ENCODE measurements at regions not wholly inside any gene's neighbourhood (a gene's known extent, or its start where the extent isn't known, plus 50 kb on each side); places are given as distances from the start of the nearest gene placed in this dataset.
"Not testable (repeated sequence)": the region's sequence is repeated elsewhere in the genome, so short reads cannot be mapped to it uniquely, and the experiment has no call there.

DNA sequence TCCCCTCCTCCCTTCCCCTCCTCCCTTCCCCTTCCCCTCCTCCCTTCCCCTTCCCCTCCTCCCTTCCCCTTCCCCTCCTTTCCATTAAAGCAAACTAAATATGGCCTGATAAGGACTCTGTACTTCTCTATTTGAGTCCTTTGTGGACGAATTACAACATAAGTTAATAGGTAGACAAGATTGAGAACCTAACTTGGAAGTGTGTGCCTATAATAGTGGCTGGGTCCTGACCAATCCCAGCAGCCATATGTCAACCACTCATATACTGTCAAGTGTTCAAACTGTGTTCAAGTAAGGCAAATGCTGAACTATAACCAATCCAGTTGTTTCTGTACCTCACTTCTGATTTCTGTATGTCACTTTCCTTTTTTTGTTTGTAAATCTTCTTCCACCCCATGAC lies 97.1 kb upstream of the RBMS1 start (continued):
- TF ChIP-seq OSR1 (CRISPR knock-in tag; IDR thresholded peaks at IDR 0.05) (no peak), BACH2 (CRISPR knock-in tag; IDR thresholded peaks at IDR 0.05; ENCODE audit: borderline replicate concordance) (no peak), SNAI2 (CRISPR knock-in tag; IDR thresholded peaks at IDR 0.05) (no peak), ZNF565 (CRISPR knock-in tag; conservative IDR thresholded peaks at IDR 0.05; ENCODE audit: low read depth) (no peak)
- TF ChIP-seq, protein P1, sequence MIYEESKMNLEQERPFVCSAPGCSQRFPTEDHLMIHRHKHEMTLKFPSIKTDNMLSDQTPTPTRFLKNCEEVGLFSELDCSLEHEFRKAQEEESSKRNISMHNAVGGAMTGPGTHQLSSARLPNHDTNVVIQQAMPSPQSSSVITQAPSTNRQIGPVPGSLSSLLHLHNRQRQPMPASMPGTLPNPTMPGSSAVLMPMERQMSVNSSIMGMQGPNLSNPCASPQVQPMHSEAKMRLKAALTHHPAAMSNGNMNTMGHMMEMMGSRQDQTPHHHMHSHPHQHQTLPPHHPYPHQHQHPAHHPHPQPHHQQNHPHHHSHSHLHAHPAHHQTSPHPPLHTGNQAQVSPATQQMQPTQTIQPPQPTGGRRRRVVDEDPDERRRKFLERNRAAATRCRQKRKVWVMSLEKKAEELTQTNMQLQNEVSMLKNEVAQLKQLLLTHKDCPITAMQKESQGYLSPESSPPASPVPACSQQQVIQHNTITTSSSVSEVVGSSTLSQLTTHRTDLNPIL (CRISPR knock-in tag; IDR thresholded peaks at IDR 0.05; ENCODE audit: low read depth), result no peak

DNA sequence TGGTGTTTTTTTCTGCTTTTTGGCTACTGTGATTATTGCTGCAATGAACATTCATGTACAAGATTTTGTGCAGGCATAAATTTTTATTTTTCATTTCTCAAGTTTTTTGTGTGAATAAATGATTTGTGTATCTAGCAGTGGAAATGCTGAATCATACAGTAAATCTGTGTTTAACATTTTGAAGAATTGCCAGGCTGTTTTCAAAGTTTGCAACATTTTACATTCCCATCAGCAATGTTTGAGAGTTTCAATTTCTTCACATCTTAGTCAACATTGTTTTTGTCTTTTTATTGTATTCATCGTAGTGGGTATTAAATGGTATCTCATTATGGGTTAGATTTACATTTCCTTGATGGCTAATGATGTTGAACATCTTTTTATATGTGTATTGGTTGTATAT lies 98.8 kb upstream of the RBMS1 start:
- TF ChIP-seq, protein P2, sequence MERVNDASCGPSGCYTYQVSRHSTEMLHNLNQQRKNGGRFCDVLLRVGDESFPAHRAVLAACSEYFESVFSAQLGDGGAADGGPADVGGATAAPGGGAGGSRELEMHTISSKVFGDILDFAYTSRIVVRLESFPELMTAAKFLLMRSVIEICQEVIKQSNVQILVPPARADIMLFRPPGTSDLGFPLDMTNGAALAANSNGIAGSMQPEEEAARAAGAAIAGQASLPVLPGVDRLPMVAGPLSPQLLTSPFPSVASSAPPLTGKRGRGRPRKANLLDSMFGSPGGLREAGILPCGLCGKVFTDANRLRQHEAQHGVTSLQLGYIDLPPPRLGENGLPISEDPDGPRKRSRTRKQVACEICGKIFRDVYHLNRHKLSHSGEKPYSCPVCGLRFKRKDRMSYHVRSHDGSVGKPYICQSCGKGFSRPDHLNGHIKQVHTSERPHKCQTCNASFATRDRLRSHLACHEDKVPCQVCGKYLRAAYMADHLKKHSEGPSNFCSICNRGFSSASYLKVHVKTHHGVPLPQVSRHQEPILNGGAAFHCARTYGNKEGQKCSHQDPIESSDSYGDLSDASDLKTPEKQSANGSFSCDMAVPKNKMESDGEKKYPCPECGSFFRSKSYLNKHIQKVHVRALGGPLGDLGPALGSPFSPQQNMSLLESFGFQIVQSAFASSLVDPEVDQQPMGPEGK (CRISPR knock-in tag; IDR thresholded peaks at IDR 0.05; ENCODE audit: borderline replicate concordance), result no peak
- TF ChIP-seq TCF4 (CRISPR knock-in tag; IDR thresholded peaks at IDR 0.05; ENCODE audit: borderline replicate concordance) (no peak), ZFP3 (CRISPR knock-in tag; IDR thresholded peaks at IDR 0.05) (no peak), BACH2 (CRISPR knock-in tag; IDR thresholded peaks at IDR 0.05; ENCODE audit: borderline replicate concordance) (no peak)
- ATAC-seq, result no peak

DNA sequence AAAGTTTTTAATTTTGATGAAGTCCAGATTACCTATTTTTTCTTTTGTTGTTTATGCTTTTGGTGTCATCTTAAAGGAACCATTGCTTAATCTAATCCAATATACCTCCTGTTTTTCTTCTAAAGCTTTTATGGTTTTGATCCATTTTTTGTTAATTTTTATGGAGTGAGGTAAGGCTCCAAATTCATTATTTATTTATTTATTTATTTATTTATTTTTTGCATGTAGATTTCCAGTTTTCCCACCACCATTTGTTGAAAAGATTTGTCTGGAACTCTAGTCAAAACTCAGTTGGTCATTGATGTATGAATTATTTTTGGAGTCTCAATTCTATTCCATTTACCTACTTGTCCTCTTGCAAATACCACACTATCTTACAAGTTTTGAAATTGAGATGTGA lies 99.4 kb upstream of the RBMS1 start:
- TF ChIP-seq ZFP30 (CRISPR knock-in tag; IDR thresholded peaks at IDR 0.05), result no peak
- no peak for TF ChIP-seq SNAI2 (CRISPR knock-in tag; IDR thresholded peaks at IDR 0.05)
- no peak for TF ChIP-seq TOX (CRISPR knock-in tag; IDR thresholded peaks at IDR 0.05; ENCODE audit: borderline replicate concordance)
- TF ChIP-seq ZNF8 (CRISPR knock-in tag; IDR thresholded peaks at IDR 0.05), result no peak
- TF ChIP-seq, protein P1 (CRISPR knock-in tag; IDR thresholded peaks at IDR 0.05; ENCODE audit: low read depth), result no peak
- no peak for TF ChIP-seq ESRRG (CRISPR knock-in tag; IDR thresholded peaks at IDR 0.05)
- no peak for TF ChIP-seq ZFP3 (CRISPR knock-in tag; IDR thresholded peaks at IDR 0.05)
- no peak for TF ChIP-seq ZC3H10 (CRISPR knock-in tag; IDR thresholded peaks at IDR 0.05)
- ATAC-seq, result no peak

DNA sequence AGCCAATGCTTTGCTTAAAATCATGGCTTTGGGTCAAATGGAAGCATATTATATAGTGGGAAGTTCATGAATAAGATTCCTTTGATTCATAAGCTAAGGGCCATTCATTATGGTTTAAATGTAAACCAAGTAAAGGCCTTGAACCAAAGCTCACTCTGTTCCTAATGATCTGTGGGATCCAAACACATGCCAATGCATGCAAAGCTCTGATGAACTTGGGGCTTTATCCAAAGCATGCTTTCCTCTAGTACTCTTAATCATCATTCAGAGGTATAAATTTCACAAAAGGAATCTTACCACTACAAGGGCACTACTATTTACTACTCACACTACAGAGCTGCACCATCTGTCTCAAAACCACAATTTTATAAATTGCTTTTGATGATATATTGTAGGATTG lies 102.8 kb upstream of the RBMS1 start:
- TF ChIP-seq, protein P3, sequence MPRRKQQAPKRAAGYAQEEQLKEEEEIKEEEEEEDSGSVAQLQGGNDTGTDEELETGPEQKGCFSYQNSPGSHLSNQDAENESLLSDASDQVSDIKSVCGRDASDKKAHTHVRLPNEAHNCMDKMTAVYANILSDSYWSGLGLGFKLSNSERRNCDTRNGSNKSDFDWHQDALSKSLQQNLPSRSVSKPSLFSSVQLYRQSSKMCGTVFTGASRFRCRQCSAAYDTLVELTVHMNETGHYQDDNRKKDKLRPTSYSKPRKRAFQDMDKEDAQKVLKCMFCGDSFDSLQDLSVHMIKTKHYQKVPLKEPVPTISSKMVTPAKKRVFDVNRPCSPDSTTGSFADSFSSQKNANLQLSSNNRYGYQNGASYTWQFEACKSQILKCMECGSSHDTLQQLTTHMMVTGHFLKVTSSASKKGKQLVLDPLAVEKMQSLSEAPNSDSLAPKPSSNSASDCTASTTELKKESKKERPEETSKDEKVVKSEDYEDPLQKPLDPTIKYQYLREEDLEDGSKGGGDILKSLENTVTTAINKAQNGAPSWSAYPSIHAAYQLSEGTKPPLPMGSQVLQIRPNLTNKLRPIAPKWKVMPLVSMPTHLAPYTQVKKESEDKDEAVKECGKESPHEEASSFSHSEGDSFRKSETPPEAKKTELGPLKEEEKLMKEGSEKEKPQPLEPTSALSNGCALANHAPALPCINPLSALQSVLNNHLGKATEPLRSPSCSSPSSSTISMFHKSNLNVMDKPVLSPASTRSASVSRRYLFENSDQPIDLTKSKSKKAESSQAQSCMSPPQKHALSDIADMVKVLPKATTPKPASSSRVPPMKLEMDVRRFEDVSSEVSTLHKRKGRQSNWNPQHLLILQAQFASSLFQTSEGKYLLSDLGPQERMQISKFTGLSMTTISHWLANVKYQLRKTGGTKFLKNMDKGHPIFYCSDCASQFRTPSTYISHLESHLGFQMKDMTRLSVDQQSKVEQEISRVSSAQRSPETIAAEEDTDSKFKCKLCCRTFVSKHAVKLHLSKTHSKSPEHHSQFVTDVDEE (CRISPR knock-in tag; IDR thresholded peaks at IDR 0.05), result no peak
- TF ChIP-seq ZFP3 (CRISPR knock-in tag; IDR thresholded peaks at IDR 0.05) (no peak), ZFP30 (CRISPR knock-in tag; IDR thresholded peaks at IDR 0.05) (no peak), ARNTL (CRISPR knock-in tag; IDR thresholded peaks at IDR 0.05; ENCODE audit: borderline replicate concordance, low read depth) (no peak), RARB (CRISPR knock-in tag; IDR thresholded peaks at IDR 0.05) (no peak), PPARA (CRISPR knock-in tag; IDR thresholded peaks at IDR 0.05; ENCODE audit: borderline replicate concordance) (no peak), BACH2 (CRISPR knock-in tag; IDR thresholded peaks at IDR 0.05; ENCODE audit: borderline replicate concordance) (no peak), ESRRG (CRISPR knock-in tag; IDR thresholded peaks at IDR 0.05) (no peak), OSR1 (CRISPR knock-in tag; IDR thresholded peaks at IDR 0.05) (no peak), ZNF70 (CRISPR knock-in tag; IDR thresholded peaks at IDR 0.05) (no peak), SNAI2 (CRISPR knock-in tag; IDR thresholded peaks at IDR 0.05) (no peak), ZNF565 (CRISPR knock-in tag; conservative IDR thresholded peaks at IDR 0.05; ENCODE audit: low read depth) (no peak)
- TF ChIP-seq, protein P2 (CRISPR knock-in tag; IDR thresholded peaks at IDR 0.05; ENCODE audit: borderline replicate concordance), result no peak
- TF ChIP-seq, protein P4, sequence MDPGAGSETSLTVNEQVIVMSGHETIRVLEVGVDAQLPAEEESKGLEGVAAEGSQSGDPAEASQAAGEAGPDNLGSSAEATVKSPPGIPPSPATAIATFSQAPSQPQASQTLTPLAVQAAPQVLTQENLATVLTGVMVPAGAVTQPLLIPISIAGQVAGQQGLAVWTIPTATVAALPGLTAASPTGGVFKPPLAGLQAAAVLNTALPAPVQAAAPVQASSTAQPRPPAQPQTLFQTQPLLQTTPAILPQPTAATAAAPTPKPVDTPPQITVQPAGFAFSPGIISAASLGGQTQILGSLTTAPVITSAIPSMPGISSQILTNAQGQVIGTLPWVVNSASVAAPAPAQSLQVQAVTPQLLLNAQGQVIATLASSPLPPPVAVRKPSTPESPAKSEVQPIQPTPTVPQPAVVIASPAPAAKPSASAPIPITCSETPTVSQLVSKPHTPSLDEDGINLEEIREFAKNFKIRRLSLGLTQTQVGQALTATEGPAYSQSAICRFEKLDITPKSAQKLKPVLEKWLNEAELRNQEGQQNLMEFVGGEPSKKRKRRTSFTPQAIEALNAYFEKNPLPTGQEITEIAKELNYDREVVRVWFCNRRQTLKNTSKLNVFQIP (CRISPR knock-in tag; IDR thresholded peaks at IDR 0.05; ENCODE audit: borderline replicate concordance, low read depth), result no peak
- no peak for ATAC-seq

DNA sequence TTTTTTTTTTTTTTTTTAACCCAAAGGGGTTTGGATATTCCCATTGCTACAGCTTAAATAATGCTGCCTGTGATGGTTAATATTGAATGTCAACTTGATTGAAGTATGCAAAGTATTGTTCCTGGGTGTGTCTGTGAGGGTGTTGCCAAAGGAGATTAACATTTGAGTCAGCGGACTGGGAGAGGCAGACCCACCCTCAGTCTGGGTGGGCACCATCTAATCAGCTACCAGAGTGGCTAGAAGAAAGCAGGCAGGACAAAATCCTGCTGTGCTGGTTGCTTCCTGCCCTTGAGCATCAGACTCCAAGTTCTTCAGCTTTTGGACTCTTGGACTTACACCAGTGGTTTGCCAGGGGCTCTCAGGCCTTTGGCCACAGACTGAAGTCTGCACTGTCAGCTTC lies 106.8 kb upstream of the RBMS1 start:
- ATAC-seq, result not testable (repeated sequence)

Measured in SK-N-SH treated with all-trans-retinoic acid at 6 μM for 48 hours (cell line).